ENCODE measurements at regions not wholly inside any gene's neighbourhood (a gene's known extent, or its start where the extent isn't known, plus 50 kb on each side); places are given as distances from the start of the nearest gene placed in this dataset.

DNA sequence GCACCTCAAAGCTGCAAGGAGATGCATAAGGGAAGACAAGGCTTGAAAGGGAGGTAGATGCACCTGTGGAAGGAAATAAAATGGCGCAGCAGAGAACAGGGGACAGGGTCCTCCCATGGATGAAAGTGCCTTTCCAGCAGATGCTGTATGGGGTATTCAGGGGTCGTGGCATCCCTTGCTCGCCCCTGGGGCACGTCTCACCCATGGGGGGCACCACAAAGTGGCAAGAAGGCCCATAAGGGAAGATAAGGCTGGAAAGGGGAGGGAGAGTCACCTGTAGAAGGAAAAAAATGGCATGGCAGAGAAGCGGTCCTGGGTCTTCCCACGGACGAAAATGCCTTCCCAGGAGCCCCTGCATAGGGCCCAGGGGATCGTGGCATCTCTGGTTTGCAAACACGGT is 265.1 kb downstream of the ALG10 start:
- CTCF ChIA-PET, result no interaction called here
- Histone ChIP-seq H3K4me1 (ENCODE audit: control insufficient read depth, insufficient read depth, low read length) (no peaks in the 10 kb centered on the region), H3K4me3 (ENCODE audit: low read depth, low read length) (no peak overlapping the region), H3K9me3 (ENCODE audit: control insufficient read depth, insufficient read depth, low read depth, low read length) (no peaks in the 10 kb centered on the region), H3K36me3 (ENCODE audit: control insufficient read depth in 2 of 2, insufficient read depth in 1 of 2, low read length in 2 of 2) (no peaks in the 10 kb centered on the region), H3K27ac (ENCODE audit: extremely low read depth, low read depth, low read length) (no peak overlapping the region)
- POLR2A ChIA-PET, result no interaction called here
- TF ChIP-seq ZBTB17 (tag by site-specific recombination; IDR thresholded peaks at IDR 0.05) (no peak), ZNF391 (tag by site-specific recombination; IDR thresholded peaks at IDR 0.05; ENCODE audit: borderline replicate concordance, low read depth) (no peak), ZNF239 (tag by site-specific recombination; IDR thresholded peaks at IDR 0.05) (no peak), ZNF629 (tag by site-specific recombination; IDR thresholded peaks at IDR 0.05) (no peak), ZNF433 (tag by site-specific recombination; IDR thresholded peaks at IDR 0.05; ENCODE audit: low read depth) (no peak), ZNF626 (tag by site-specific recombination; IDR thresholded peaks at IDR 0.05) (no peak), ZNF350 (tag by site-specific recombination; IDR thresholded peaks at IDR 0.05) (no peak), YY2 (tag by site-specific recombination; IDR thresholded peaks at IDR 0.05) (no peak), ZNF2 (tag by site-specific recombination; IDR thresholded peaks at IDR 0.05) (no peak), ZNF571 (tag by site-specific recombination; IDR thresholded peaks at IDR 0.05) (no peak)
- TF ChIP-seq, protein P1, sequence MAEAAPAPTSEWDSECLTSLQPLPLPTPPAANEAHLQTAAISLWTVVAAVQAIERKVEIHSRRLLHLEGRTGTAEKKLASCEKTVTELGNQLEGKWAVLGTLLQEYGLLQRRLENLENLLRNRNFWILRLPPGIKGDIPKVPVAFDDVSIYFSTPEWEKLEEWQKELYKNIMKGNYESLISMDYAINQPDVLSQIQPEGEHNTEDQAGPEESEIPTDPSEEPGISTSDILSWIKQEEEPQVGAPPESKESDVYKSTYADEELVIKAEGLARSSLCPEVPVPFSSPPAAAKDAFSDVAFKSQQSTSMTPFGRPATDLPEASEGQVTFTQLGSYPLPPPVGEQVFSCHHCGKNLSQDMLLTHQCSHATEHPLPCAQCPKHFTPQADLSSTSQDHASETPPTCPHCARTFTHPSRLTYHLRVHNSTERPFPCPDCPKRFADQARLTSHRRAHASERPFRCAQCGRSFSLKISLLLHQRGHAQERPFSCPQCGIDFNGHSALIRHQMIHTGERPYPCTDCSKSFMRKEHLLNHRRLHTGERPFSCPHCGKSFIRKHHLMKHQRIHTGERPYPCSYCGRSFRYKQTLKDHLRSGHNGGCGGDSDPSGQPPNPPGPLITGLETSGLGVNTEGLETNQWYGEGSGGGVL (tag by site-specific recombination; IDR thresholded peaks at IDR 0.05), result no peak
- TF ChIP-seq, protein P2, sequence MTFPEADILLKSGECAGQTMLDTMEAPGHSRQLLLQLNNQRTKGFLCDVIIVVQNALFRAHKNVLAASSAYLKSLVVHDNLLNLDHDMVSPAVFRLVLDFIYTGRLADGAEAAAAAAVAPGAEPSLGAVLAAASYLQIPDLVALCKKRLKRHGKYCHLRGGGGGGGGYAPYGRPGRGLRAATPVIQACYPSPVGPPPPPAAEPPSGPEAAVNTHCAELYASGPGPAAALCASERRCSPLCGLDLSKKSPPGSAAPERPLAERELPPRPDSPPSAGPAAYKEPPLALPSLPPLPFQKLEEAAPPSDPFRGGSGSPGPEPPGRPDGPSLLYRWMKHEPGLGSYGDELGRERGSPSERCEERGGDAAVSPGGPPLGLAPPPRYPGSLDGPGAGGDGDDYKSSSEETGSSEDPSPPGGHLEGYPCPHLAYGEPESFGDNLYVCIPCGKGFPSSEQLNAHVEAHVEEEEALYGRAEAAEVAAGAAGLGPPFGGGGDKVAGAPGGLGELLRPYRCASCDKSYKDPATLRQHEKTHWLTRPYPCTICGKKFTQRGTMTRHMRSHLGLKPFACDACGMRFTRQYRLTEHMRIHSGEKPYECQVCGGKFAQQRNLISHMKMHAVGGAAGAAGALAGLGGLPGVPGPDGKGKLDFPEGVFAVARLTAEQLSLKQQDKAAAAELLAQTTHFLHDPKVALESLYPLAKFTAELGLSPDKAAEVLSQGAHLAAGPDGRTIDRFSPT (tag by site-specific recombination; IDR thresholded peaks at IDR 0.05), result no peak
- TF ChIP-seq, protein P3, sequence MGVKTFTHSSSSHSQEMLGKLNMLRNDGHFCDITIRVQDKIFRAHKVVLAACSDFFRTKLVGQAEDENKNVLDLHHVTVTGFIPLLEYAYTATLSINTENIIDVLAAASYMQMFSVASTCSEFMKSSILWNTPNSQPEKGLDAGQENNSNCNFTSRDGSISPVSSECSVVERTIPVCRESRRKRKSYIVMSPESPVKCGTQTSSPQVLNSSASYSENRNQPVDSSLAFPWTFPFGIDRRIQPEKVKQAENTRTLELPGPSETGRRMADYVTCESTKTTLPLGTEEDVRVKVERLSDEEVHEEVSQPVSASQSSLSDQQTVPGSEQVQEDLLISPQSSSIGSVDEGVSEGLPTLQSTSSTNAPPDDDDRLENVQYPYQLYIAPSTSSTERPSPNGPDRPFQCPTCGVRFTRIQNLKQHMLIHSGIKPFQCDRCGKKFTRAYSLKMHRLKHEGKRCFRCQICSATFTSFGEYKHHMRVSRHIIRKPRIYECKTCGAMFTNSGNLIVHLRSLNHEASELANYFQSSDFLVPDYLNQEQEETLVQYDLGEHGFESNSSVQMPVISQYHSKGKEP (tag by site-specific recombination; IDR thresholded peaks at IDR 0.05), result no peak
- TF ChIP-seq, protein P4, sequence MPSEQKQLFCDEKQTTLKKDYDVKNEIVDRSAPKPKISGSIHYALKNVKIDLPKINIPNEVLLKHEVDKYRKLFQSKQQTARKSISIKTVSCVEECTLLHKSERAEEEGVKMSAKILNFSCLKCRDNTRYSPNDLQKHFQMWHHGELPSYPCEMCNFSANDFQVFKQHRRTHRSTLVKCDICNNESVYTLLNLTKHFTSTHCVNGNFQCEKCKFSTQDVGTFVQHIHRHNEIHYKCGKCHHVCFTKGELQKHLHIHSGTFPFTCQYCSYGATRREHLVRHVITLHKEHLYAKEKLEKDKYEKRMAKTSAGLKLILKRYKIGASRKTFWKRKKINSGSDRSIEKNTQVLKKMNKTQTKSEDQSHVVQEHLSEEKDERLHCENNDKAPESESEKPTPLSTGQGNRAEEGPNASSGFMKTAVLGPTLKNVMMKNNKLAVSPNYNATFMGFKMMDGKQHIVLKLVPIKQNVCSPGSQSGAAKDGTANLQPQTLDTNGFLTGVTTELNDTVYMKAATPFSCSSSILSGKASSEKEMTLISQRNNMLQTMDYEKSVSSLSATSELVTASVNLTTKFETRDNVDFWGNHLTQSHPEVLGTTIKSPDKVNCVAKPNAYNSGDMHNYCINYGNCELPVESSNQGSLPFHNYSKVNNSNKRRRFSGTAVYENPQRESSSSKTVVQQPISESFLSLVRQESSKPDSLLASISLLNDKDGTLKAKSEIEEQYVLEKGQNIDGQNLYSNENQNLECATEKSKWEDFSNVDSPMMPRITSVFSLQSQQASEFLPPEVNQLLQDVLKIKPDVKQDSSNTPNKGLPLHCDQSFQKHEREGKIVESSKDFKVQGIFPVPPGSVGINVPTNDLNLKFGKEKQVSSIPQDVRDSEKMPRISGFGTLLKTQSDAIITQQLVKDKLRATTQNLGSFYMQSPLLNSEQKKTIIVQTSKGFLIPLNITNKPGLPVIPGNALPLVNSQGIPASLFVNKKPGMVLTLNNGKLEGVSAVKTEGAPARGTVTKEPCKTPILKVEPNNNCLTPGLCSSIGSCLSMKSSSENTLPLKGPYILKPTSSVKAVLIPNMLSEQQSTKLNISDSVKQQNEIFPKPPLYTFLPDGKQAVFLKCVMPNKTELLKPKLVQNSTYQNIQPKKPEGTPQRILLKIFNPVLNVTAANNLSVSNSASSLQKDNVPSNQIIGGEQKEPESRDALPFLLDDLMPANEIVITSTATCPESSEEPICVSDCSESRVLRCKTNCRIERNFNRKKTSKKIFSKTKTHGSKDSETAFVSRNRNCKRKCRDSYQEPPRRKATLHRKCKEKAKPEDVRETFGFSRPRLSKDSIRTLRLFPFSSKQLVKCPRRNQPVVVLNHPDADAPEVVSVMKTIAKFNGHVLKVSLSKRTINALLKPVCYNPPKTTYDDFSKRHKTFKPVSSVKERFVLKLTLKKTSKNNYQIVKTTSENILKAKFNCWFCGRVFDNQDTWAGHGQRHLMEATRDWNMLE (tag by site-specific recombination; conservative IDR thresholded peaks at IDR 0.05; ENCODE audit: low read depth), result no peak
- TF ChIP-seq, protein P5, sequence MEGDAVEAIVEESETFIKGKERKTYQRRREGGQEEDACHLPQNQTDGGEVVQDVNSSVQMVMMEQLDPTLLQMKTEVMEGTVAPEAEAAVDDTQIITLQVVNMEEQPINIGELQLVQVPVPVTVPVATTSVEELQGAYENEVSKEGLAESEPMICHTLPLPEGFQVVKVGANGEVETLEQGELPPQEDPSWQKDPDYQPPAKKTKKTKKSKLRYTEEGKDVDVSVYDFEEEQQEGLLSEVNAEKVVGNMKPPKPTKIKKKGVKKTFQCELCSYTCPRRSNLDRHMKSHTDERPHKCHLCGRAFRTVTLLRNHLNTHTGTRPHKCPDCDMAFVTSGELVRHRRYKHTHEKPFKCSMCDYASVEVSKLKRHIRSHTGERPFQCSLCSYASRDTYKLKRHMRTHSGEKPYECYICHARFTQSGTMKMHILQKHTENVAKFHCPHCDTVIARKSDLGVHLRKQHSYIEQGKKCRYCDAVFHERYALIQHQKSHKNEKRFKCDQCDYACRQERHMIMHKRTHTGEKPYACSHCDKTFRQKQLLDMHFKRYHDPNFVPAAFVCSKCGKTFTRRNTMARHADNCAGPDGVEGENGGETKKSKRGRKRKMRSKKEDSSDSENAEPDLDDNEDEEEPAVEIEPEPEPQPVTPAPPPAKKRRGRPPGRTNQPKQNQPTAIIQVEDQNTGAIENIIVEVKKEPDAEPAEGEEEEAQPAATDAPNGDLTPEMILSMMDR (tag by site-specific recombination; IDR thresholded peaks at IDR 0.05), result no peak
- TF ChIP-seq, protein P6, sequence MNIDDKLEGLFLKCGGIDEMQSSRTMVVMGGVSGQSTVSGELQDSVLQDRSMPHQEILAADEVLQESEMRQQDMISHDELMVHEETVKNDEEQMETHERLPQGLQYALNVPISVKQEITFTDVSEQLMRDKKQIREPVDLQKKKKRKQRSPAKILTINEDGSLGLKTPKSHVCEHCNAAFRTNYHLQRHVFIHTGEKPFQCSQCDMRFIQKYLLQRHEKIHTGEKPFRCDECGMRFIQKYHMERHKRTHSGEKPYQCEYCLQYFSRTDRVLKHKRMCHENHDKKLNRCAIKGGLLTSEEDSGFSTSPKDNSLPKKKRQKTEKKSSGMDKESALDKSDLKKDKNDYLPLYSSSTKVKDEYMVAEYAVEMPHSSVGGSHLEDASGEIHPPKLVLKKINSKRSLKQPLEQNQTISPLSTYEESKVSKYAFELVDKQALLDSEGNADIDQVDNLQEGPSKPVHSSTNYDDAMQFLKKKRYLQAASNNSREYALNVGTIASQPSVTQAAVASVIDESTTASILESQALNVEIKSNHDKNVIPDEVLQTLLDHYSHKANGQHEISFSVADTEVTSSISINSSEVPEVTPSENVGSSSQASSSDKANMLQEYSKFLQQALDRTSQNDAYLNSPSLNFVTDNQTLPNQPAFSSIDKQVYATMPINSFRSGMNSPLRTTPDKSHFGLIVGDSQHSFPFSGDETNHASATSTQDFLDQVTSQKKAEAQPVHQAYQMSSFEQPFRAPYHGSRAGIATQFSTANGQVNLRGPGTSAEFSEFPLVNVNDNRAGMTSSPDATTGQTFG (tag by site-specific recombination; IDR thresholded peaks at IDR 0.05; ENCODE audit: borderline replicate concordance), result no peak
